HEK293T (cell line): ENCODE measurements at regions not wholly inside any gene's neighbourhood (a gene's known extent, or its start where the extent isn't known, plus 50 kb on each side); places are given as distances from the start of the nearest gene placed in this dataset.

Source experiments
- ARNT ChIP-seq: fragments of 450-650 bp; IDR thresholded peaks from 2 replicates; pipeline ENCODE4 v1.6.1; 2017; ENCODE audit warnings: mild to moderate bottlenecking
- BHLHE40 ChIP-seq: fragments of 450-650 bp; IDR thresholded peaks from 2 replicates; pipeline ENCODE4 v1.6.1; 2016; ENCODE audit warnings: mild to moderate bottlenecking, moderate library complexity, borderline replicate concordance
- CTBP1 ChIP-seq: fragments of 450-650 bp; IDR thresholded peaks from 2 replicates; pipeline ENCODE4 v1.6.1; 2016; ENCODE audit warnings: borderline replicate concordance
- ELF4 ChIP-seq: fragments of 450-650 bp; IDR thresholded peaks from 2 replicates; pipeline ENCODE4 v1.6.1; 2017; ENCODE audit warnings: antibody characterized with exemption
- FOXA1 ChIP-seq: fragments of 450-650 bp; IDR thresholded peaks from 2 replicates; pipeline ENCODE4 v1.6.1; 2016; ENCODE audit warnings: mild to moderate bottlenecking
- FOXK2 ChIP-seq: fragments of 450-650 bp; IDR thresholded peaks from 2 replicates; pipeline ENCODE4 v1.6.1; 2016; ENCODE audit warnings: mild to moderate bottlenecking
- HDGF ChIP-seq: fragments of 450-650 bp; IDR thresholded peaks from 2 replicates; pipeline ENCODE4 v1.6.1; 2017; ENCODE audit warnings: antibody characterized with exemption, borderline replicate concordance
- LEF1 ChIP-seq: fragments of 450-650 bp; IDR thresholded peaks from 2 replicates; pipeline ENCODE4 v1.6.1; 2017; ENCODE audit warnings: mild to moderate bottlenecking, borderline replicate concordance
- NFRKB ChIP-seq: fragments of 450-650 bp; IDR thresholded peaks from 2 replicates; pipeline ENCODE4 v1.6.1; 2016; ENCODE audit warnings: mild to moderate bottlenecking, moderate library complexity
- SP1 ChIP-seq: fragments of 450-650 bp; IDR thresholded peaks from 2 replicates; pipeline ENCODE4 v1.6.1; 2017
- SUZ12 ChIP-seq: fragments of 450-650 bp; IDR thresholded peaks from 2 replicates; pipeline ENCODE4 v1.6.1; 2016; ENCODE audit warnings: mild to moderate bottlenecking
- TARDBP ChIP-seq: fragments of 450-650 bp; IDR thresholded peaks from 2 replicates; pipeline ENCODE4 v1.6.1; 2016
- ZNF384 ChIP-seq: fragments of 450-650 bp; IDR thresholded peaks from 2 replicates; pipeline ENCODE4 v1.6.1; 2016

DNA sequence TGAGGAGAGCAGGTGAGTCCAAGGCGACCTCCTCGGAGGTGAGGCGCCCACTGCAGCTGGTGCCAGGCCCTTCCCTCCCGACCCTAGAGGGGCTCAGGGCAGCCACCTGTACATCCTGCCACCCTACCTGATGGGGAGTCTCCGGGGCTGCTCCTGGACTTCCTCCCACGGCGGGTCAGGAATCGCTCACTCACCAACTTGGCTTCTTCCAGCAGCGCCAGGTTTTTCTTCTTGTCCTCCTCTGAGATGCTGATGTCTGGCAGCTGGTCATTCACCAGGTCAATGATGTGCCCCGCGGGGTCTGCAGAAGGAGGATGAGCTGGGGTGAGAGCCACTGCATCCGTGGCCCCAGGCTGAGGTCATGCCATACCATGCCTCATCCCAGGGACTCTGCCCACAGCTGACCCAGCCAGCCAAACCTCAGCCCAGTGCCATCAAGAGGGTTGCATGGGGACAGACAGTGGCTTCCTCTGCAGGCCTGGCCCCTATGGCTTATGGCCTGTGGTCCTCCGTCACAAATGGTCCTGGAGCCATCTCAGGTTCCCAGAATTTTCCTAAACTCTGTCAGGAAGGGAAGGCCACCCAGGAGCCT lies 61.0 kb upstream of the LYVE1 start:
- TF ChIP-seq FOXK2 (no peak), LEF1 (no peak), NFRKB (no peak), FOXA1 (no peak), ELF4 (no peak), TARDBP (no peak), SUZ12 (no peak), ZNF384 (no peak), SP1 (no peak), CTBP1 (no peak), ARNT (no peak), BHLHE40 (no peak), HDGF (no peak)
